Prostate gland (tissue), 2 donors: ENCODE measurements at regions not wholly inside any gene's neighbourhood (a gene's known extent, or its start where the extent isn't known, plus 50 kb on each side); places are given as distances from the start of the nearest gene placed in this dataset.

Source experiments
- CTCF ChIP-seq, 4 experiments: fragments of 200-600 bp in 2 of 4; fragments of 450-650 bp in 2 of 4; sonication (generic) in 2 of 4; IDR thresholded peaks; 1 replicate in 3 of 4; 2 replicates in 1 of 4; pipeline ENCODE4 v1.5.1; 2016 to 2019; ENCODE audit warnings: antibody characterized with exemption in 4 of 4, mild to moderate bottlenecking in 2 of 4, moderate library complexity in 2 of 4
- POLR2A ChIP-seq: fragments of 450-650 bp; IDR thresholded peaks from one replicate; pipeline ENCODE4 v1.6.1; 2016; ENCODE audit warnings: antibody characterized with exemption, mild to moderate bottlenecking

- TF ChIP-seq CTCF (IDR thresholded peaks at IDR 0.05) (no peak), POLR2A (no peak)
Measured at GRCh38 chr6:167696296-167696695, 130.4 kb upstream of the AFDN start.
